CMK (cell line): ENCODE measurements at regions not wholly inside any gene's neighbourhood (a gene's known extent, or its start where the extent isn't known, plus 50 kb on each side); places are given as distances from the start of the nearest gene placed in this dataset.
"Not testable (repeated sequence)": the region's sequence is repeated elsewhere in the genome, so short reads cannot be mapped to it uniquely, and the experiment has no call there.

Experiments used
- DNase-seq: peaks from one replicate; pipeline ENCODE4 v3.0.0-alpha.2; 2010; ENCODE audit warnings: low read depth

GRCh38 chr3:162398554-162398953 lies 901.9 kb downstream of the OTOL1 start:
- DNase-seq = no peak

GRCh38 chr3:162400697-162401096 lies 904.1 kb downstream of the OTOL1 start:
- no peak for DNase-seq

GRCh38 chr3:162411556-162411955 lies 914.9 kb downstream of the OTOL1 start:
- not testable (repeated sequence) for DNase-seq

GRCh38 chr3:162421721-162422120 lies 925.1 kb downstream of the OTOL1 start:
- DNase-seq = no peak

GRCh38 chr3:162428192-162428591 lies 931.6 kb downstream of the OTOL1 start:
- DNase-seq = no peak

GRCh38 chr3:162435750-162436149 lies 939.1 kb downstream of the OTOL1 start:
- no peak for DNase-seq

GRCh38 chr3:162436826-162437225 lies 940.2 kb downstream of the OTOL1 start:
- DNase-seq = no peak

GRCh38 chr3:162437480-162437879 lies 940.9 kb downstream of the OTOL1 start:
- no peak for DNase-seq

- no peak for DNase-seq
Measured at GRCh38 chr3:162441716-162442115, 945.1 kb downstream of the OTOL1 start.

- DNase-seq = no peak
Measured at GRCh38 chr3:162443376-162443775, 946.8 kb downstream of the OTOL1 start.

- no peak for DNase-seq
Measured at GRCh38 chr3:162468791-162469190, 972.2 kb downstream of the OTOL1 start.

- DNase-seq = no peak
Measured at GRCh38 chr3:162487138-162487537, 990.5 kb downstream of the OTOL1 start.

GRCh38 chr3:162489853-162490252 lies 993.2 kb downstream of the OTOL1 start:
- no peak for DNase-seq

- no peak for DNase-seq
Measured at GRCh38 chr3:162491952-162492351, 995.3 kb downstream of the OTOL1 start.

GRCh38 chr3:162492446-162493081 lies 996.0 kb downstream of the OTOL1 start:
- DNase-seq = no peak

GRCh38 chr3:162498626-162499025 lies 1002.0 kb downstream of the OTOL1 start:
- no peak for DNase-seq

- DNase-seq = no peak
Measured at GRCh38 chr3:162507397-162507796, 1010.8 kb downstream of the OTOL1 start.

- no peak for DNase-seq
Measured at GRCh38 chr3:162512488-162512887, 1015.9 kb downstream of the OTOL1 start.

- DNase-seq = no peak
Measured at GRCh38 chr3:162517110-162517509, 1020.5 kb downstream of the OTOL1 start.

GRCh38 chr3:162521669-162522068 lies 1025.1 kb downstream of the OTOL1 start:
- no peak for DNase-seq

- DNase-seq = no peak
Measured at GRCh38 chr3:162525066-162525742, 1028.6 kb downstream of the OTOL1 start.

- no peak for DNase-seq
Measured at GRCh38 chr3:162525771-162526170, 1029.2 kb downstream of the OTOL1 start.

GRCh38 chr3:162534431-162534830 lies 1037.8 kb downstream of the OTOL1 start:
- DNase-seq = no peak

GRCh38 chr3:162538491-162538890 lies 1041.9 kb downstream of the OTOL1 start:
- no peak for DNase-seq
